SK-MEL-5 (cell line): ENCODE measurements at regions not wholly inside any gene's neighbourhood (a gene's known extent, or its start where the extent isn't known, plus 50 kb on each side); places are given as distances from the start of the nearest gene placed in this dataset.
A peak's percentile ranks its signal among the peaks of the same experiment; 100 is the strongest.

Experiments used
- DNase-seq: peaks from one replicate; pipeline ENCODE4 v3.0.0-alpha.2; 2016; ENCODE audit warnings: low read depth, low spot score
- in situ Hi-C: cut with HindIII; loops from 2 replicates; pipeline ENCODE4 v1.10.0; 2016; ENCODE audit warnings: low sequenced_read_pairs, high pct_unique_total_duplicates, low pct_unique_long_range_greater_than_20kb

DNA sequence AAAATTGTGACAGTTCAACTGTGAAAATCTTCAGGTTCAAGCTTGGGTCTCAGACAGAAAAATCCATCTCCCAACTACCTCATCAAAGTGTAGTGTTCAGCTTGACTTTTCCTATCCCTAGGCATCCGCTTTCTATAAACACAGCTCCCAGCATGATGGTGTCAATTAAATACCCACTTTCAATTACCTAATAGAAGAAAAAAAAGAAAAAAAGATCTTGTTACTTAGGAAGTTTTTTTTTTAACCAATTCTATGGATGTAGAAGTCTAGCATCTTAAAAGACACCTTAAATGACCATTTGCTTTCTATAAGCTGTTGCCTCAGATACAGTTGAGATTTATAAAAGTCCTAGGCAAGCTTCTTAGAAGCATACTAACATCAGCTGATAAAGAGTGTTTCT, 244.1 kb upstream of the MTNR1B start:
- in situ Hi-C loops, result no loop called here
- DNase-seq, result no peak

DNA sequence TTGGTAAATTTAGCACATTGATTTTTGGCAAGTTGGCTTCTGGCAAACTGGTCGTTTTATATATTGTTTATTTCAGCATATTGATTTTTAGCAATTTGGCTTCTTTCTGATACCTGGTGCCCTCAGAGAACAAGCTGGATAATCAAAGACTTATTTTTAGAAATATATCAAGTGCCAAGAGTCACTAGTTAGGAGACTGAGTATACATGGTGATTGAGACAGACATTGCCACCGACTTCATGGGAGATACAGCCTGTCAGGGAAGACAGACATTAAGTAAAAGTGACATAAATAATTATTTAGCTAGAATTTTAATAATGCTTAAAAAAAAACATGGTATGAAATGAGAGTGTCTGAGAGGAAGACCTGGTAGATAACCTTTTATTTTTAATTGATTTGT, 242.3 kb upstream of the MTNR1B start:
- in situ Hi-C loops, result no loop called here
- DNase-seq, result no peak

DNA sequence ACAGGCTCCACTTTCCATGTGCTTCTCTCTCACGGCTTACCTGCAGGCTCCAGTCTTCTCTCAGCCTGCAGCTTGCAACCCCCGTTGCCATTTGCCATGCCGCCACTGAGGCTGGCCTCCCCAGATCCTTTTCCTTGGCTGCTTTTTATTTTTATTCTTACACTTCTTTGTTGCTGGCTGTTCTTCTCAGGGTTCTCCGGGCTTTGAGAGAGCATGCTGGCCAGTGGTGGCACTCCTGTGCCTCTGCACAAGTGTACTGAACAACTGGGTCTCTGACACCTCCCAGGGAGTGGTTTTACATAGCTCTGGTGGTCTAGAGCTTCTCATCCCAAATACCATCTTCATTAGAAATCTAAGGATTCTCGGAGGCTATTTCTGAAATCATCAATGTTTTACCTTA, 241.7 kb upstream of the MTNR1B start:
- in situ Hi-C loops, result no loop called here

DNA sequence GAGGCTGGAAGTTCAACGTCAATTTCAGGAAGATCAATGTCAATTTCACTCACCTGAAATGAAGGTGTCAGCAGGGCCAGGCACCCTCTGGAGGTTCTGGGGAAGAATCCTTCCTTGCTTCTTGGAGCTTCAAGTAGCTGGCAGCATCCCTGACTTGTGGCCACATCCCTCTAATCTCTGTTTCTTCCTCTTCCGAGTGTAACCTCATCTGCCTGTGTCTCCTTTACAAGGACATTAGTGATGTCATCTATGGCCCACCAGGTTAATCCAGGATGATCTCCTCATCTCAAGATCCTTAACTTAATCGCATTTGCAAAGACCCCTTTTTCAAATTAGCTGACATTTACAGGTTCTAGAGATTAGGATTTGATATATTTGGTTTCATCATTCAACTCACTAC, 240.8 kb upstream of the MTNR1B start:
- no peak for DNase-seq
- in situ Hi-C loops, result no loop called here

More for the DNA sequence above, 241.7 kb upstream of the MTNR1B start:
- DNase-seq, result no peak

DNA sequence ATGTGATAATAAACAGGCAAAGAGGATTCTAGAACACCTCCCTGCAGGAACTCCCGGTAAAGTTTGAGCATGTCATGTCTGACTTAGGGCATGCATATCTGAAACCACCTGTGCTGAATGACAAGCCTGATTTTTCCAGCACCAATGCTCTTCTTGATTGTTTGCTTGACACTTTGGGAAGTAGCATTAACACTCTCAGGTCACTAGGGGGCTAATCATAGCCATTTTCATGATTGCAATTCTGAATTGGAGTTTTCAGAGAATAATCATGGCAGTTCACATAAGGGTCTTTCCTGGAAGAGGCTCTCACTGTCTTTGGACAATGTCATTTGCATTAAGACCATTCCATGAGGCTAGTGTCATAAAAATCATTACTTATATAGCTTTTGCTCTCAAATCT, 234.4 kb upstream of the MTNR1B start:
- peak; percentile 11 for DNase-seq
- in situ Hi-C loops, result no loop called here

DNA sequence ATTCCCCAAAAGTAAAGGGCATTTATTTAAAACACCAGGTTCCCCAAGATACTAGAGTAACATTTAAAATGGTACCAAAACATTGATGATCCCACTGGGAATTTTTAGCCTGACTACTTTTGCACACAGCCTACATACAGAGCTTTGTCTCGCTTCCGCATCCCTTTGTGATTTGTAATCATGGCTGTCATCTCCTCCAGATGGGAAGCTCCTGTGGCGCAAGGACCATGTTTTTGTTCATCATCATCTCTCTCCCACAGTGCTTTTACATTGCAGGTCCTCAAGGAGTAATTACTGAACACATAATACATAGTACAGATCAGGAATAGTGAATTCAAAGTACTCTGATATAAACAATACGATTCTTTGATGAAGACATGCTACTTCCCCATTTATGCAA, 231.2 kb upstream of the MTNR1B start:
- DNase-seq, result no peak
- in situ Hi-C loops, result no loop called here

DNA sequence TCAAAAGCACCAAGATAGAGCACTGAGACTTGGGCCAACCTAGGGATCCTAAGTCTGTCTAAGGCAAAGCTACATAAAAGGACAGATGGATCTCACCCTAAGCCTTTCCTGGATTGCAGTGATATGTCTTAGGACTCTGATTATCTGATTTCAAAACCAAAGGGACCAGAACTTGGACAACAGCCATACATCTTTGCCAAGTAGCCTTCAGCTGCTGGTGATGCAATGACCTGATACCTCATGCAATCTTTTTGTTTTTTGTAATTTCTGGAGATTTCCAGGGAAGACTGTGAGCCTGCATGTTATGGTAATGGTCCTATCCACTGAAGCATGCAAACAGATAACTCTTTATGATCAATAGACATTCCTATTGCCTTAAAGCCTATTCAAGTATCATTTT, 230.4 kb upstream of the MTNR1B start:
- DNase-seq, result no peak
- in situ Hi-C loops, result no loop called here

DNA sequence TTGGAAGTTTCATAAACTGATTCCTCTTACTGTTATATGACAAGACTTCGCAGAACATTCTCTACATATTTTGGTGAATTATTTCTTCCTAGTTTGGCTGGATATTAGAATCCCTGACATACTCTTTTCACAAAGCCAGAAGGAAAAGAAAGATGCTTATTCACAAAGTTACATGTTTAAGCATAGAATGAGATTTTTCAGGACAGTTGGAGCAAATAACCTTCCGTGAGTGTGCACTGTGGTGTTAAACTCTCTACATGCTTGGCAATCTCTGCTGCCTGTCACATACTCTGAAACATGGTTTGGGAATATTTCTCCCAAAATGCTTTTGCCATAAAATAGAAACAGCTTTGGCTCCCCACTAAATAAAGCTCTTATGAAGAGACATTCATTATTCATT, 230.0 kb upstream of the MTNR1B start:
- in situ Hi-C loops, result no loop called here
- no peak for DNase-seq

DNA sequence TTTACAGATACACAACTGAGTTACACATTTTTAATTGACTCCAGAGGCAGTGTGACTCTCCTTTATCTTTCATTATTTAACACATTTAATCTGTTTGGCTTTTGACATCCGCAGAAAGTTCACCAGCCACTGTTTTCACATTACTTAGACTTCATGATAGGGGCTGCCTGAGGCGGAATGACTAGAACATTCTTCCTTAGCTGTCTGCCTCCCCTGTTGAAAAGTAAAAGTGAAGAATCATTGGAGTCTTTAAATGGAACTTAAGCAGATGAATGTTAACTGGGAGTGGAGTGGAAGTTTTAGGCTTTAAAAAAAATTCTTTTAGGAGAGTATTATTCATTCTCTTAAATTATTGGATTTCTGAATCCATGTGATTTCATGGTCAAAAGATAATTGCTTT, 229.2 kb upstream of the MTNR1B start:
- in situ Hi-C loops, result no loop called here
- no peak for DNase-seq

DNA sequence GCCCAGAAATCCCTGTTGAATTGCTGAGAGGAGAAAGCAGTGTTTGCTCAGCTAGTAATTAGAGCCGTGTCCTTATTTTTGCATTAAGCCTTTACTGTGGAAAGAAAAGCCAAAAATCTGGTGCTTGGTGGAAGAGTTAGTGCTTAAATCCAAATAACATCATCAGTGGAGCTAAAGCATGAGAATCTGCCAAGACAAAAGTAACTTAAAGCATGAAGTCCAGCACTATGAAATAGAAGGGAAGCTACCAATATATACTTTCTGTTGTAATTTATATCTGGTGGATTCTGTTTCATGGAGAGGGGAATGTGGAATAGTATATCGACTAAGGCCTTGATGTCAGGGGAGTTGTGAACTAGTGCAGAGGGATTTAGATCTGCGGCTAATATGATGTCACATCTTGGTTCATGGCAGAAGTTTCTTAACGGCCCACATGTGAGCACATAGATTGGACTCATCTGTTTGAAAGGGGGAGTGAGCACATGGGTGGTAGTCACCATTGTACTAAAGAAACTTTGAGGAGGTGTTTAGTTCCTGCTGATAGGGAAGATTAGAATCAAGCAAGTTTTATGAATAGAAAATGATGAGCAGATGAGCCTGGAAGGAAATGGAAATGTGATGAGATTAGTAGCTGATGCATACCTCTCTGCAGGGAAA, 224.4 kb upstream of the MTNR1B start:
- no peak for DNase-seq
- in situ Hi-C loops, result no loop called here

DNA sequence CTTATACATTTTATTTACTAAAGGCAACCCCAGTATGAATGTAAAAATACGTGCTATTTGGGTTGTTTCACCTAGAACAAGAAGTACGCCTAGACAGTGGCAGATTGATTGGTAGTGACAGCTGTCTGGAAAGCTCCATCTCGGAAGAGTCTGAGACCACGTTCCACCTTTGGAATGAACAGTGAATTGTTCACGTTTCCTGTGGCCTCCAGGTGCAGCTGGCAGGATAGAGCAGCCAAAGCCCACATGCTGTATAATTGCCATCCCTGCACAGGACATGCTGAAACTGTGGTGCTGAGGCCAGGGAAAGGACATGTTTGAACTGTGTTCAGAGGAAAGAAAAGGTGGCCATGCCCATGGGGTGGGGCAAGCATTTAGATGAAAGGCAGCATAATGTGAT, 218.7 kb upstream of the MTNR1B start:
- in situ Hi-C loops, result no loop called here
- no peak for DNase-seq

DNA sequence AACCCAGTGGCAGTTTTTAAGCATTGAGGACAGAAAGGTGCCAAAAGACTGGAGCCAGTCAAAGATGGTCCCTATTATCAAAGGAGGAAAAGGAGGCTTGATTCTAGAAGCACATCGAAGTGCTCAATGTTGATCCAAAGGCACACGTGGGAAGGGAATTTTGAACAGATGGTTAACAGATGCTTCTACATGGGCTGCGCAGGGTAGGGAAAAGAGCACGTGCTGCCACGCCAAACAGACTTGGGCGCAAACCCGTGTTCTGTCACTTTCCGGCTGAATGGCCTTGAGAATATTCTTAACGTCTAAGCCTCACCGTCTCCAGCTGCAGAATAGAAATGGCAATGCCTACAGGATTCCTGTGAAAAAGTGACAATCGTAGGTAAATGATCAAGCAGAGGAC, 217.9 kb upstream of the MTNR1B start:
- DNase-seq, result no peak
- in situ Hi-C loops, result no loop called here

DNA sequence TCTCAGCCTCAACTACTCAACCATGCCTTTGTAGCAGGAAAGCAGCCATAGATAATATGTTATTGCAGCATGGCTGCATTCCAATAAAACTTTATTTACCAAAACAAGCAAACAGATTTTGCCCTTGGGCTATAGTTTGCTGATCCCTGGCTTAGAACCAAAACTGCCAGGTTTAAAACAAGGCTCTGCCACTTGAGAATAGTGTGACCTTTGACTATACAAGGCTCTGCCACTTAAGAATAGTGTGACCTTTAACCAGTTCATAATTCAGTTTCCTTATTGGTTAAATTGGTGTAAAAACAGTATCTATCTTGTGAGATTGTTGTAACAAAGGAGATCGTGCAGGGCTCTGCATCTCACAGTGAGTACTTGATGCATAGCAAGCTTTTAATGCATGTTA, 217.3 kb upstream of the MTNR1B start:
- in situ Hi-C loops, result no loop called here
- no peak for DNase-seq

DNA sequence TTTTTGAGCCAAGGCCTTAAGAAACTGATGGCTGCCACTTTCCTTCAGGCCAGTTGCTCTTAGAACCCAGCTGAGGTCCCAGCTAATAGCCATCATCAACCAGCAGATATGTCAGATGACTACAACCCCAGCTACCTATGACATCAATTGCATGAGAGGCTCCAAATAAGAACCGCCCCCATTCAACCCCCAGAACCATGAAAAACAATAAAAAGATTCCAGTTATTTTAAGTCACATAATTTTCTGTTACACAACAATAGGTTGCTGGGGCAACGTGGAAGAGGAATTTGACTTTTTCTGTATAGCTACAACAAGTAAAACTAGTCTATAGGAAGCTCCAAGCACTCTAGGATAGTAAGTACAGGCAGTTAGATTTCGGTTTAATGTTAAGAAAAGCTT, 216.3 kb upstream of the MTNR1B start:
- in situ Hi-C loops, result no loop called here
- no peak for DNase-seq

DNA sequence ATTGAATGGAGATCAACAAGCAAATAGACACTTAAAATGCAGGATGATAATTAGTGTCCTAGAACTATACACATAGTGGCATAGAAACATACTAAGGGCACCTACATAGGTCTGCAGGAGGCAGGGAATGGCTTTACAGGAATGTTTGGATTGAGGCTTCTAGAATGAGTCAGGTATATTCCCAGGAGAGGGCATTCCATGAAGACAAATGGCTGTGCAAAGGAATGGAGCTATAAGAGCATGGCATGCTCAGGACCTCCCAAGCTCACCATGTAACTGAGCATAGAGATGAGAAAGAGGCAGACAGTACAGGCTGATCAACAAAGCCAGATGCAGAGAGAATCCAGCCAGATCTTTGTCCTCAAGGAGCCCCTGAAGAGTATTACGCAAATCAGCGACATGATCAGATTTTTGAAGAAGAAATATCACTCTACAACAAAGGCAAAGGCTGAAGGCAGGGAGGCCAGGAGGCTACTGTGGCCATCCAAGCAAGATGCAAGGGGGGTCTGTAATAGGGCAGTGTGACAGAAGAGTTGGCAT, 211.1 kb upstream of the MTNR1B start:
- in situ Hi-C loops, result no loop called here
- no peak for DNase-seq

DNA sequence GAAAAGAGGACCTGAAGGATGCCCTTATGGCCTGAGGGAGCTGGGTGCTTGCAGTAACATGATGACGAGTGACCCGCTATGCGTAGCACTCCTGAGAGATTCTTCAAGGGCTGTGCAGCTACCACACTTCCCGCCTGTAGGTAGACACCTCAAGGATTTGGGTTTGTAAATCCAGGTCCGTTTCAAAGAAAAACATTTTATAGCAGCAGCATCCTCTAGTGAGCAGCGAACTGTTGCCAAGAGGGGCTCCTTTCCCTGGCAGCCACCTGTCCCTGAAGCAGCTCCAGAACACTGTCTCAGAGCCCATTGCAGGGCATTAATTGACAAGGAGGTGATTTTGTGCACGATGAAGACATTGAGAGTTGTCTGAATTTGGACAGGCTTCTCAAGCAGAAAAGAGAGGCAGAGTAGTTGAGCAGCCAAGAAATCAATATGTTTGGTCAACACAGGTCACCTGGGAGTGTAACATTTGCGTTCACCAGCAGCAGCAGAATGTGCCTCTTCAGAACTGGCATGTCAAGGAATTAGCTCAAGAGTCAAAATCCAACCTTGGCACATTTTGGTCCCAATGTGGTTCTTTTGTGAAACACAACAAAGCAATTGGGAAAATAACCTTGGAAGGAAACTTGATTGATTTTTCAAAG, 209.8 kb upstream of the MTNR1B start:
- in situ Hi-C loops, result no loop called here
- no peak for DNase-seq

DNA sequence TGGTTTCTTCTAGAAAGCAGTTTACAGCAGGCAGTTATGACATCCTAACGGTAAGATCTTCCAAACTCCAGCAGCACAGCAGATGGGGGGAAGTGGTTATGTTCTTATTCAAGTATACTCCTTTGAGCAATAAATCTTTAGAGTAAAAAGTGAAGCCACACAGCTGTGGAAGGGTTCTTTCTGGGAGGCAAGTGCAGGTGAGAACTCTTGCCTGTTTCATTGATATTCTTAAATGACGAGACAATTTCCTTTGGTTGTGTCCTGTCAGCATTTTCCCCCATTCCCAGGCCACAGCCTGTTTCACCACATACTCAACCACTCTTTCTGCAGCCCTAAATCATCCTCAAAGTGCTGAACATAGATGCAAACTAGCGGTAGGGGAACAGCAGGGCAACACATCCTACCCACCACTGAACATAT, 207.3 kb upstream of the MTNR1B start:
- in situ Hi-C loops, result no loop called here
- no peak for DNase-seq

DNA sequence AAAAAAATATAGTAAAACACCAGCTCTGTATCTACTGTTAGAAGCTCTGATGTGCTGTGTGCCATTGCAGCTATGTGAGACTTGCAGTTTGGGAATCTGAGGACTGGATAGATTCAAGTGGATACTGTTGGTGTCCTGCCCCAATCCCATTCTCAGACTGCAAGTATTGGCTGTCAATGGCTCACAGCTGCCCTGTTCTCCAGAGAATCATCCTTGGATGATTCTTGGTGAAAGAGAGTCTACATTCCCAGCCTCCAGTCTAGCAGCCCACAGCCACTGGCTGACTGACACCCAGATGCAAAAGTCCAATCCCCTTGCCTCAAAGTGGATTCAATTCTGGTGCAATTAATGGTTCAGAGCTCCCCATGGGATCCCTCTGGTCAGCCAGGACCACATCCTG, 206.1 kb upstream of the MTNR1B start:
- DNase-seq, result no peak
- in situ Hi-C loops, result no loop called here

DNA sequence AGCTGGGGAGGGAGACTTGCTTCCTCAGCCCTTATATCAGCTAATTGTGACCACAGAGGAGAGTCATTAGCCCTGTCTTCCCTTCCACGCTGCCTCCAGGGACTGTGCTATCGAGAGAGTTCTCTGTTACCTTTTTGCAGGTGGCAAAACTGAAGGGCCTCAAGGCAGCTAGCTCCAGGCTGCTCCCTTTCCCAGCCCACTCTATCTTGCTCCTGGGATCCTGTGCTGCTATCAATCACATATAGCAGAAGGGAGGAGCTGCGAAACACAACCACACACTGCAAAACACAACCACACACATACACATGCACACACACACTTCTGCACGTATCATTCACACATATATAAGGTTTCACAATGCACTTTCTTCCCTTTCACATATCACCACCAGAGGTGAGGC, 205.3 kb upstream of the MTNR1B start:
- in situ Hi-C loops, result no loop called here
- DNase-seq, result no peak
